ENCODE measurements at regions not wholly inside any gene's neighbourhood (a gene's known extent, or its start where the extent isn't known, plus 50 kb on each side); places are given as distances from the start of the nearest gene placed in this dataset.
A peak's percentile ranks its signal among the peaks of the same experiment; 100 is the strongest.

DNA sequence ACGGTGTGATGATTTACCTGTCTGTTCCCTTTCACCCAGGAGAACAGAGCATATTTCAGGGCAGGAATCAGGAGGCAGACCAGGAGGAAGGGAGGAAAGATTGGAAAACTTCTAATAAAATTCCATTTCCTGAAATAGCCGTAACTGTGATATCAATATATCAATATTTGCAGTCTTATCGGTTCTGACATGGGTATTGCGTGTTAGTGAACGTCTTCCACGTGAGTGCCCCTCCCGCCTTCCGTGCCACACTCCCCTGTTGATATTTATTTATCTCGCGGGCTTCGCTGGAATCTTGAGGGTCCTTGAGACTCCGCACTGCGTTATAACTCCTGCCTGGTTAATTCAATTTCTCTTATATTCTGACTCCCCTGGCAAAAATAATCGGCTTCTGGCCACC, 1160.4 kb downstream of the BRD1 start:
- DNase-seq (ENCODE audit: low read depth), result no peak

DNA sequence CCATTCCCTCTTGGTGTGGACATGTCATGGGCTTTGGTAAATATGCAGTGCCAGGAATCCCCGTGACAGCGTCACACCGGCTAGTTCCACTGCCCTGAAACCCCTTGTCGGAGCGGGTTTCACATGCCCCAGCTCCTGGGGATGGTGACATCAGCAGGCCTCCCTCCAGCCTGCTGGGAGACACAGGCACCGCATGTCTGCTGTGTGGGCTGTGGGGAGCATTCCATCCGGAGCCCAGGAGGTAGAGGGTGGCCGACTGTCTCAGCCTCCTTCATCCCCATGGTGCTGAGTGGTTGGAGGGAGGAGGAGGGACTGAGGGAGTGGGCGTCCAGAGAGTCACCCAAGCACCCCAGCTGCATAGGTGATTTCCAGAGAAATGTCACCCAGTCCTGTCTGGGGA, 1161.1 kb downstream of the BRD1 start:
- no peak for DNase-seq (ENCODE audit: low read depth)

DNA sequence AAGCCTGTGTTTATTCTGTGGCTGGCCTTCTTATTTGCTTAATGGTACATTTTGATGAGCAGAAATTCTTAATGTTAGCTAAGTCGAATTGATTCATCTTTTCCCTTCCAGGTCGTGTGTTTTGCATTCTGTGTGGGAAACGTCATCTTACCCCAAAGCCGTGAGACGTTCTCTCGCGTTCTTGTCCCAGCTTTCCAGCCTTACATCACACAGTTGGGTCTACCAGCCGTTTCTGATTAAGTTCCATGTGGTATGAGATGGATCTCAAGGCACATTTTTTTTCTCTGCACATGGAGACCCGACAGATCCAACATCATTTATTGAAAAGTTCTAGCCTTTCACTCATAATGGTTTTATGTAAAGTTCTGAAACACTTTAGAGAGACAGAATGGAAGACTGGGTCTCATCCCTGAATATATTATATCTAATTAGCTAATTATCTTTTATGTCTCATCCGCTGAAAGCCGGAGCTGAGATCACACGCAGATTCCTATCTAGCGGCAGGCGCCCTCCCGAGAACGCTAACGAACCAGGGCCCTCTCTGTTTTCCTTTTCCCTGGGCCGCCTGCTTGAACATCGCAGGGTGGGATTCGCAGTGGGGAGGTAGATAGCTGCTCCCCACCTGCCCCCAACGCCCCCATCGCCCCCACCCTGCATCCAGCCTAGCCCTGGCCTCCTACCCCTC, 1162.2 kb downstream of the BRD1 start:
- no peak for DNase-seq (ENCODE audit: low read depth)

DNA sequence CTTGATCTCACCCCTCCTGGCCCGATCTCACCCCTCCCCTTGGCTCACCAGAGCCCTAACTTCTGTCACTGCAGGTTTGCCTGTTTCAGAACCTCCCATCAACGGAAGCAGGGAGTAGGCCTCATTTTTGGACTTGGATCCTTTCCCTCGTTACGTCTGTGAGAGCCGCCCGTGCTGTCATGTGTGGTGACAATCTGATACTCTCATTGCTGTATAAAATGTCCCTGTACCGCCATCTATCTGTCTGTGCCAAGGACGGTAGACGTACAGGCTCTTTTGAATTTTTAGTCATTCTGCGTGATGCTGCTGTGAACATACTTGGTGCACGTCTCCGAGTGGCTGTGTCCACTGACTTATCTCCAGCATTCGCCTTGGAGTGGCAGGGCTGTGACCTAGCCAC, 1163.1 kb downstream of the BRD1 start:
- no peak for DNase-seq (ENCODE audit: low read depth)

DNA sequence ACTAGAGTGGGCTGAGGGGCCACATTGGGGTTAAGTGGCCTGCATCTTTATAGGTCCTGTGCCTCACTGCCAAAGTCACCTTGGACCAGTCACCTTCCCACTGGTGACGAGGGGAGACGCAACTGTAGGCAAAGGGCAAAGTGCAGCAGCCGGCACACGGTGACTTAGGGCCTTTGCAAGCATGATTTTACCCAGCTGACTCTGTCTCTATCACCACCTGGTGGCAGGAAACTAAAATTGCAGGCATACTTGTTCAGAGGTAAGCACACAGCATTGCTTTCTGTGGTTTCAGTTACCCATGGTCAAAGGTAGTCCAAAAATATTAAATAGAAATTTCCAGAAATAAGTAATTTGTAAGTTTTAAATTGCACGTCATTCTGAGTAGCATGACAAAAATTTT, 1164.4 kb downstream of the BRD1 start:
- no peak for DNase-seq (ENCODE audit: low read depth)

DNA sequence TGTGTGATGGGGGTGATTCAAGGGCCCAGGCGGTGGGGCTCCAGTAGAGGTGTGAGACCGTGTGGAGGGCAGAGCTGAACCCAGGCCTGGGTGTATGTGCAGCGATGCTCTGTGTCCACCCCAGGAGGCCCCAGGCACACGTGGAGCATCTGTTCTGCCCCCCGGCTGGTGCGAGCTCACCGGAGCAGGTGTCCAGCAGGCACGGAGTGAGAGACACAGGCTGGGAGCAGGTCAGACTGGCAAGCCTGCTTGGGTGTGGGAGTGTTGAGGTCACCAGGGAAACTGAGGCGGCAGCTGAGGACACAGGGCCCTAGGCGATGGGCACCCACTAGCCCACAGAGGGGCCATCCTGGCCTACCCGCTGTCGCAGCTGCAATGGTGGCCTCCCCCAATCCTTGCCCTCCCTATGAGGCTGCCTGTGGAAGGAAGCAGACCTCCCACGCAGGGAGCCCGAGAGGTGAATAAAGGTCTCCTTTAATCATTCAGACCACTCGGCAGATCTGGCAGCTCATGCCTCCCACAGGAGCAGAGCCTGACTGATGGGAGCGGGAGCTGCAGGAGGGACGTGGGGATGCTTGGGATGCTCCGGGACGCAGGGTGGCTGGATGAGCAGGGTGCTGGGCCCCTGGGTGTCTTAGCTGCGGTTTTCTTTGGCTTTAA, 1165.1 kb downstream of the BRD1 start:
- no peak for DNase-seq (ENCODE audit: low read depth)

DNA sequence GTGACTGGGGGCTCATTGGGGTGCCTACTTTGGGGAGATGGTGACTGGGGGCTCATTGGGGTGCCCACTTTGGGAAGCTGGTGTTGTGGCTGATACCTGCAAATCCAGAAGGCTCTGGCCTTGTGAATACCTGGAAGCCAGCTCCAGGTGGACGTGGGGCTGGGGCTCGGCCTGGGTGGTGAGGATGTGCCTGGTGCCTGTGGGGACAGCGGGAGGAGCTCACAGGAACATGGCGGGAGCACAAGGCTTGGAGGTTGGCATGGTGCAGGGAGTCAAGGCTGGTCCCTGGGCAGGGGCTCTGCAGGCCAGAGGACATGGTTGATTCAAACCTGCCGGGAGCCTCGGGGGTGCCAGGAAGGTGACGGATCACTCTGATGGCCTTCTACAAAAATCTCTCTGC, 1165.7 kb downstream of the BRD1 start:
- DNase-seq (ENCODE audit: low read depth), result no peak

DNA sequence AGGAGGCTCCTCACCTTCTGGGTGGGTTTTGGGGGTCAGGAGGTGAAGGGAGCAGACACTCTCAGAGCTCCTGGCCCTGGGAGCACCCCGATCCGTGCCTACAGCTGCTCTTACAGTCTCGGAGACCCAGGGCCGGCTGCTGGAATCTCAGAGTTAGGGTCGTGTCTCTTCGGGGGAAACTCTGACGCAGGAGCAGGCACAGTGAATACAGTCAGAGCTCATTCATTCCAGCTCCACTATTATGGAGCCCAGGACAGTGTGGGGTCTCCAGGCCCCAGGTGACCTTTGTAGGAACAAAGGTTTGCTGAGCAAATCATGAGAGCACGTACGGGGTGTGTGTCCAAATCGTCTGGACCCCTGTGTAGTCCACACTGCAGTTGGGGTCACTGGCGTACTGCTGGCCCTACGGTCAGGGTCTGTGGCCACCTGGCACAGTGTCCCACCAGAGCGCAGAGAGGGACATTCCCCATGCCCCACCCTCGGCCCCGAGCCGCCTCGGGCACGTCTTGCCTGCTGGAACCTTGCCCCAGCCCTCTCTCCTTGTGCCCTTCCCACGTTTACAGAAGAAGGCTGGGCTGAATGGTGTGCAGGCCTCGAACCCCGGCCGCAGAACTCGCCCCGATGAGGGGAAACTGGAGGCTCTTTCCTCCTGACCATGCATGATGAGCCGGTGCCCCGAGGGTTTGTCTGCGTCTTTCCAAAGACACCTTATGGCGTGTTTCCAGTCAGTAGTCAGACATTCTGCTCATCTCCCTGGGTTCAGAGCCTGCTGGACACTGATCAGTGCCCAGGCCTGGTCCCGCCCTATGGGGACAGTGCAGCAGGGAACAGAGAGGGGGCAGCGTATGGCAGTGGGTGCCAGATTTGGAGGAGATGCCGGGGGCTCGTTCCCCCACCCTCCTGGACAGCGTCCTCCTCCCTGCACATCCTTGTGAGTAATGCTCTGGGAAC, 1166.6 kb downstream of the BRD1 start:
- no peak for DNase-seq (ENCODE audit: low read depth)

DNA sequence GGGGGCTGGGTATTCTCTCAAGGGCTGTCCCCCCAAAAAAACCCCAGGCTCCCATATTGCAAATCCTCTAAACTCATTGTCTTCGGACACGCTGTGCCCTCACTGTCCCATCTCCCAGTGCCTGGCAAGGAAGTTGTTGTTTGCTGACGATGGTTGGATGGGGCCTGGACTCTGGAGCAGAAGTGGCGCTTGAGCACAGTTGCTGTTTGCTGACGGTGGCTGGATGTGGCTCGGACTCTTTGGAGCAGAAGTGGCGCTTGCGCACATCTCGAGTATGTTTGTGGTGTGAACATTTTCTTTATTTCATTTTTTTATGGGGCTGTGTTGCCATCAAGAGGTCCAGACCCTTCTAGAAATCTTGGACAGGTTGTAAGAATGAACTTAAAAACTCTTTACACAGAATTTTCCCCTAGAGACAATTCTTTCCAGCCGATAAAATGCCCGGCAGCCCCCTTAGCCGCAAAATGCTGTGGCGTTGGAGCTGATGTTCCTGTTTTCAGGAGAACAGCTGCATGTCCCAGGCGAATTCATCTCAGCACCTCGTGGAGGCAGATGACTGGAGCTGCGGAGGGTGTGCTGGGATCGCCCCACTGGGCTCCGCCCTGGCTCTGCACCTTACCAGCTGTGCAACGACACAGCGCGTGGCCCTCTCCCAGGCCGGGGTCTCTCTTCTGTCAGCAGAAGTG, 1167.4 kb downstream of the BRD1 start:
- no peak for DNase-seq (ENCODE audit: low read depth)

DNA sequence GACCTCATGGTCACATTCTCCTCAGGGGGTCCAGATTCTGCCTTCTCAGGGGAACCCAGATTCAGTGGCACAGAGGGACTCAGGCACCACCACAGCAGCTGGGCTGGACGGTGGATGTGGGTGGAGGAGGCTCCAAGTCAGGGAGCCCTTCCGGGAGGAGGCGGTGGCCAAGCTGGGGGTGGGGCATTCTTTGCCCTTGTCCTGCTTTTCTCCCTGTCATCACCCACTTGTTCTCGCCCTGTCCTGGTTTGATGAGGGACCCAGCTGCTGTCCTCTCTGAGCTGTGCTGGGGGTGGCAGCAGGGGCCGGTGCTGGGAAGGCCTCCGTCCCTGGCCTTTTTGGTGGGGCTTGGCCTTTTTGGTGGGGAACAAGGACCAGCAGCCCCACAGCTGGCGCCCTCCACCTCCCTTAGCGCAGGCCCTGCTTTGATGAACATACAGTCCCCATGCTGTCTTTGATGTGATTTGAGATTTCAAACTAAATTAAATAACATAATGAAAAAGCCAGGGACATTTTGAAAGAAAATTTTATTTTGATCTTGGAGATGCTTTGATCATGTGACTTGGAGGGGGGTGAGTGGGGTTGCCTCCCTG, 1168.2 kb downstream of the BRD1 start:
- no peak for DNase-seq (ENCODE audit: low read depth)

DNA sequence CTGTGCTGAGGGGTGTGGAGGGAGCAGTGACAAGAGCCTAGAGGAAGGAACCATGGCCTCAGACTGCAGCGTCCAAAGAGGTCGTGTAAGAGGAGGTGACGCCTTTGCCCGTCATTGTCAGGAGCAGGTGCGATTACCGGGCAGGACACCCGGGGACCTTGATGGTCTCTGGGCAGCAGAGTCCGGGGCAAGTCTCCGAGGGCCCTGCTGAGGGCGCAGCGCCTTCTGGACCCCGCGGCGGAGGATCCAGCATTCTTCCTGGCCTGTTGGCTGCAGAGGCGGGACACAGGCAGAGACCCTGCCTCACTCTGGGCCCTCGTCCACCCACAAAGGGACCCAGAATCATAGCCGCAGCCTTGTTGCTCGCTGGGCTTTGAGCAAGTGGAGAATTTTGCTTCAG, 1168.8 kb downstream of the BRD1 start:
- DNase-seq (ENCODE audit: low read depth), result no peak

DNA sequence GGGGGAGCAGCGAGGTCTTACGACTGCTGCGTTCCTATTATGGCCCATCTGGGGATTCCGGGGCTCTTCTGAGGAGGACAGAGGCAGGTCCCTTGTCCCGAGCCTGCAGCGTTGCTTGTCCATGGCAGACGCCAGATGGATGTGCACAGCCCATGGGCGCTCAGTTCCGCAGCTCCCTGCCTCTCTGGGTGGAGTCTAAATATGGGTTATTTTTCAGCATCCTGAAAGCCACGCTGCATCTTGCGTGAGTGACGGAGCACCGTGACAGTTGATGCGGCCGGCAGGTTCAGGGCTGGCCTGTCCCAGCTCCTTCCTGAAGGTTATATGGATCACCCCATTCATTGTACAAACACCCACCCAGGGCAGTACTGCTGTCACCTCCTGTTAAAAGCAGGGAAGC, 1169.4 kb downstream of the BRD1 start:
- DNase-seq (ENCODE audit: low read depth), result no peak

DNA sequence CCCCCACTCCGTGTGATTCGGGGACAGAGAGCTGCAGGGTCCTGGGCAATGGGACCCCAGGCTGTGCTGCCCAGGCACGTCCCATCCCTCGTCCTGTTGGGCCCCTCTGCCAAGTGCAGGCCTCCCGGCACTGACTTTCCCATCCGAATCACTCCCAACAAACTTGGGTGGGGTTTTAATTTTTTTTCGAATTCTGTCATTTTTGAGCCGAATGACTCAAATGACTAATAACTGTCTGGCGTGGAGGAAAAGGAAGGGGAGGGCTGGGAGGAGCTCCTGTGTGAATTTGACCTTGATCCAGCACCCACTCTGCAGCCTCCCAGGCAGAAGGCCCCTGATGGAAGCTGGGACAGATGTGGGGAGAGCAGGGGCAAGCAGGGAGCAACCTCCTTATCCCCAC, 1173.2 kb downstream of the BRD1 start:
- DNase-seq (ENCODE audit: low read depth), result peak; percentile 34

DNA sequence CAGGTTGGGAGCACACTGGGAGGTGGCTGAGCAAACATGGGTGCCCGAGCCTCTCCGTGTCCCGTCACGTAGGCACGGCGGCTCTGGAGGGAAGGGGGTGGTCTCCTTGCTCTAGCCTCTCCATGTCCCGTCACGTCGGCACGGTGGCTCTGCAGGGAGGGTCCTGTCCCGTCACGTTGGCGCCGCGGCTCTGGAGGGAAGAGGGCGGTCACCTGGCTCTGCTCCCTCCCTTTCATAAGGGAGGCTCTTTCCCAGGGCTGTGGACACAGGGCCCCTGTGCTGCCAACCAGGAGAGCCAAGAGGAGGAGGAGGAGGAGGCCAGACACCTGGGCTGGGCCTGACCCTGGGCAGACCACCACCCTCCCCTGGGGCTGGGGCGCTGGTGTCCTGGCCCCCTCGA, 1173.7 kb downstream of the BRD1 start:
- no peak for DNase-seq (ENCODE audit: low read depth)

DNA sequence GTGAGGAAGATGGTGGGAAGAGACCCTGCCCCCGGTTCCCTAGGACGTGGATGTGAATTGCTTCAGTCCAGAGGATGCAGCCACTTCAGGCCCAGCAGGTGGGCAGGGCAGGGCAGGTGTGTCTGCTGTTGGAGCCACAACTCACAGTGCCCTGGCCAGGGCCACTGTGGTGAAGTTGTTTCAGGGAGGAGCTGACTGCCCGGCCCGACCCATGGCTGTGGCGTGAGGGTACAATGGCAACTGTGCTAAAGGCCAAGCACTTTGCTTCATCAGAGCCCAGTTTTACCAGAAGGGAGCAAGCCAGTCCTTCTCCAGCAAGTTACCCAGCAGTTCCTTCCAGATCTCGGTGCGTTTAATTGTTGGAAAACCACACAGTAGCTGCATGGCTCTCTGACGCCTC, 1174.4 kb downstream of the BRD1 start:
- DNase-seq (ENCODE audit: low read depth), result no peak

DNA sequence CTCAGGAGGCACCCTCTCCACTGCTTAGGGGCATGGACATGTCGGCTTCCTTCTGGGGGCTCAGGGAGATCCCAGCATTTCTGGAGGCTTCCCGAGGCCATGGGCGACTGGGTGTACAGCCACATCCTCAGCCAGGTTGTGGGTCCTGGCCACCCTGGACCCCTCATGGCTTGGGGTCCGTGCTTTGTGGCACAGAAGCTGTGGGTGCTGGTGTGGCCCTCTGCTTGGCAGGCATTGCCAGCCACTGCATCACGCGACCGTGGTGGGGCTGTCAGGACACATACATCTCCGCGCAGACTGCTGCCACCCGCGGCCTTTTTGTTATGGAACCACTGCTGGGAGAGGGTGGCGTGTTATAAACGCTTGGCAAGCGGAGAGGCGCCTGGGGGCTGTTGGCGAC, 1174.9 kb downstream of the BRD1 start:
- DNase-seq (ENCODE audit: low read depth), result no peak

DNA sequence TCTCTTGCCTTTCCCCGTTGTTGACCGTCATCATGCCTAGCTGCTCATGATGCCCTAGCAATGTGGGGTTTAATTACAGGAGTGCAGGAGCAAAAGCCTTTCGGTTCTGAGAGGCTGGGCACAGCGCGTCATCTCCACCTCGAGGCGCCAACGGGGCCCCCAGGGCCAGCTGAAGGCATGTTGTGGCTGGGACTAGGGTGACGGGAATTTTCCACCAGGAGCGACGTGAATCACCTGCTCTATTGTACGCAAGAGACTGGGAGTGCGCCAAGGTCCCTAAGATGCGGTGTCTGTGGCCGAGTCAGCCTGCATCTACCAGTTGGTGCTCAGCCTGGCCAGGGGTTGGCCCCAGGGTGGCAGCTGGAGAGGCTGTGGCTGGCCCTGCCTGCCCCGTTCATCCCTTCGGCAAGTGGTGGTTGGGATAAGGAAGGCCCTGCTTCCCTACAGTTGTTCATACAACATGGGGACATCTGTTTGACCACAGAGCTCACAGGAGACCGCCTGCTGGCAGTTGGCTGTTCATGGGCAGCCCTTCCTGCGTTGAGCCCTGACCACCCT, 1175.6 kb downstream of the BRD1 start:
- no peak for DNase-seq (ENCODE audit: low read depth)

DNA sequence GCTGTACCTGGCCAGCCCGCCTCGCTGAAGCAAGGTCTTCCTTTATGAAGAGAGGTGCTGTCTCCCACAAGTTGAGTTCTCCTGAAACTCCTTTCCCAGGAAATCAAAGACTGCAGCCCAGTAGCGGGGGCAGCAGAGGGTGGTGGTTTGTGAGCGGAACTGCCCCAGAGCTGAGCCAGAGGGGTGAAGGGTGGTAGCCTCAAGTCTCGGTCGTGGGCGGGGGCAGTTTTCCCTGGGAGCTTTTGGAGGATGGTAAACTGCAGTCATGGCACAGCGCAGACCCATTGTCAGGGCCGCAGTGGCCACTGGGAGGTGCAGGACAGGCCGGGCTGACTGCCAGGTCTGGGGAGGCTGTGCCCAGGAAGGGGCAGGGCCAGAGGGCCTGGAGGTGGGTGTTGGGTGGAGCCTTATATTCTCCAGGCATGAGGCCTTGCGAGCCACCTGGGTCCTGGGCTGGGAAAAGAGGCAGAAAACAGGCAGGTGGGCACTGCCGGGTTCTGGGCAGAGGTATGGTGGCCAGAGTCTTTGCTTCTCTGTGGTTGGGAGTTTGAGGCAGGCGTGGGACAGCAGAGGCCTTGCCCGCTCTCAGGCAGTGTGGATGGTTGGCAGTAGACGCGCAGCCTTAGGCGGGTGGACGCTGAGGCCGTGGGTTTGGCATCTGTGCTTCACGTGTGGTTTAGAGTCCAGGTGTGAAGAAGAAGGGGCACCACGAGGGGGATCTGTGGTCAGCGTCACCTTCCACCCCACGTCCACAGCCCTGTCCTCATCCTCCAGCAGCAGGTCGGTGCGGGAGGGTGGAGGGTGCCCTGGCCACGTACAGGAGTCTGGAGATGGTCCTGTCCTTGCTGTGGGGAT, 1176.4 kb downstream of the BRD1 start:
- DNase-seq (ENCODE audit: low read depth), result no peak

DNA sequence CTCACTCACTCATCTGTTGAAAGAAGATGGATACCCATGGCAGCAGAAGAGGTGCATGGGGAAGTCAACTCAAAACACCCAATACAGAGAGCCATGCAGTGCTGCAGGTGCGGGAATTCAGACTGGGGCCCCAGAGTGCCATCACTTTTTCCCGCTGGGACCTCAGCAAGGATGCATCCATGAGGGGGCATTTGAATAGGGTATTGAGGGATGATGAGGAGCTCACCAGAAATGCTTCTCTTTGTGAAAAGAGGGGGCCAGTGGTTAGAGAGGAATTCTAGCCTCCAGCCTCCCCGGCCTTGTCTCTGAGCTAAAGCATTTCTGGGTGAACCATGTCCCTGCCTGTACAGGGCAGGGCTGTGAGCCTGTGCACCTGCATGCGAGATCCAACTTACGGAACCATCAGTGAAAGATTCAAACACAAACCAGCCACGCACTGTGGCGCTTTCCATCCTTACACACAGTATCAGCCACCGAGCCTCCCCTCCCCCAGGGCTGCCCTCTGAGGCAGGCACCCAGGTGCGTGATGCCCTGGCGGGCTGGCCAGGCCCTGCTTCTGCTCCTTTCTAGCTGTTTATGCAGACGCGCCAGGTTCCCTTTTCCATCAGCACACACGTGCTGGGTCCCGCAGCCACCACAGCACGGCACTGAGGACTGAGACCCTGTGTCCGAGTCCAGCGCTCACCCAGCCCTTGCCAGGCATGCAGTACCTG, 1177.2 kb downstream of the BRD1 start:
- no peak for DNase-seq (ENCODE audit: low read depth)
